Heart left ventricle (tissue), 16 donors: ENCODE measurements at regions not wholly inside any gene's neighbourhood (a gene's known extent, or its start where the extent isn't known, plus 50 kb on each side); places are given as distances from the start of the nearest gene placed in this dataset.

ENCODE experiments used
- ATAC-seq, 4 donors: fragments of 200-7000 bp; cut with Tn5 transposase; one replicate each; pipeline ENCODE4 v1.9.1; 2020 to 2022; ENCODE audit warnings: moderate library complexity in 4 of 4, mild to moderate bottlenecking in 3 of 4, moderate number of reproducible peaks in 1 of 4
- DNase-seq, 5 donors: peaks; one replicate each; pipeline ENCODE4 v3.0.0-alpha.2; 2020
- H3K27ac ChIP-seq, 12 donors: fragments of 200-600 bp; sonication (generic) in 4 of 12; one replicate each; pipeline versions ENCODE4 v1.5.0 to v1.8.0; 2016 to 2022; ENCODE audit warnings: mild to moderate bottlenecking in 2 of 12
- H3K27me3 ChIP-seq, 9 donors: fragments of 200-600 bp; sonication (generic) in 2 of 9; one replicate each; pipeline versions ENCODE4 v1.5.1 to v1.8.0; 2016 to 2022; ENCODE audit warnings: mild to moderate bottlenecking in 3 of 9
- H3K36me3 ChIP-seq, 9 donors: fragments of 200-600 bp; sonication (generic) in 2 of 9; one replicate each; pipeline versions ENCODE4 v1.5.0 to v1.8.0; 2018 to 2022; ENCODE audit warnings: mild to moderate bottlenecking in 2 of 9
- H3K4me1 ChIP-seq, 12 donors: fragments of 200-600 bp; sonication (generic) in 4 of 12; one replicate each; pipeline versions ENCODE4 v1.5.0 to v1.8.0; 2016 to 2022; ENCODE audit warnings: mild to moderate bottlenecking in 3 of 12
- H3K4me3 ChIP-seq, 12 donors: fragments of 200-600 bp; sonication (generic) in 4 of 12; one replicate each; pipeline versions ENCODE4 v1.5.0 to v1.8.0; 2017 to 2022; ENCODE audit warnings: mild to moderate bottlenecking in 9 of 12, moderate library complexity in 4 of 12
- H3K9me3 ChIP-seq, 12 donors: fragments of 200-600 bp; sonication (generic) in 4 of 12; one replicate each; pipeline versions ENCODE4 v1.5.0 to v1.8.0; 2016 to 2022; ENCODE audit warnings: mild to moderate bottlenecking in 1 of 12
- CTCF ChIP-seq, 12 donors: fragments of 200-600 bp; sonication (generic) in 4 of 12; IDR thresholded peaks; one replicate each; pipeline versions ENCODE4 v1.5.0 to v1.8.0; 2018 to 2022; ENCODE audit warnings: antibody characterized with exemption in 12 of 12, mild to moderate bottlenecking in 5 of 12
- POLR2A ChIP-seq, 2 donors: fragments of 450-650 bp; IDR thresholded peaks; one replicate each; pipeline ENCODE4 v1.6.1; 2017; ENCODE audit warnings: antibody characterized with exemption in 2 of 2, mild to moderate bottlenecking in 2 of 2, moderate library complexity in 2 of 2
- WGBS, 4 donors: extraction: QIAGEN DNeasy Blood & Tissue Kit in 2 of 4; methylation state at CpG; one replicate each; pipeline versions ENCODE4 v1.1.5 to v1.1.7; 2013 to 2018; 5-methylcytosine and 5-hydroxymethylcytosine counted together
- intact Hi-C, 10 donors: fragments of 100-400 bp; cut with DNase I; formaldehyde crosslinking; loops; one replicate each; pipeline versions ENCODE4 v1.11.1 to v1.14.2; 2022
- donor health status: ischemic (EF 13 %, LVEDD 7.1; RV severe dilation, severe dysfunction).
- donor health status: healthy with polysubstance abuse.
- donor health status: DM: no; HTN: yes; CAD: no.
- donor health status: DM: no; HTN: no; CAD: no.
- donor health status: ischemic (EF 25% LVEDD 6.9; RV normal size, moderate dysfunction).
- donor health status: ischemic (EF 25% LVEDD 5.7; RV mildly dilated, moderate dysfunction).
- donor health status: healthy.
- donor health status: DM: yes; HTN: yes; CAD: no.
- donor health status: ischemic (EF 35%, LVEDD 5.7; RV mildly dilated, moderate dysfunction).
- donor health status: nonischemic (EF 11% LVEDD 7.7; RV severe dilation, severe dysfunction).
- donor health status: DM: yes; HTN: yes; CAD: no.
- donor health status: PGD.
- donor health status: ischemic (EF 29% LVEDD 5.4; RV normal size, mild dysfunction).
- donor health status: nonischemic (EF 23%, LVEDD 6.1; RV moderate dilation, normal function).

GRCh38 chr10:6342096-6342685 lies 139.5 kb downstream of the PFKFB3 start:
- no peak for DNase-seq
- WGBS, 4 donors = 63 to 74% (median 70%) methylated on average over 10 of the region's 10 CpGs

DNA sequence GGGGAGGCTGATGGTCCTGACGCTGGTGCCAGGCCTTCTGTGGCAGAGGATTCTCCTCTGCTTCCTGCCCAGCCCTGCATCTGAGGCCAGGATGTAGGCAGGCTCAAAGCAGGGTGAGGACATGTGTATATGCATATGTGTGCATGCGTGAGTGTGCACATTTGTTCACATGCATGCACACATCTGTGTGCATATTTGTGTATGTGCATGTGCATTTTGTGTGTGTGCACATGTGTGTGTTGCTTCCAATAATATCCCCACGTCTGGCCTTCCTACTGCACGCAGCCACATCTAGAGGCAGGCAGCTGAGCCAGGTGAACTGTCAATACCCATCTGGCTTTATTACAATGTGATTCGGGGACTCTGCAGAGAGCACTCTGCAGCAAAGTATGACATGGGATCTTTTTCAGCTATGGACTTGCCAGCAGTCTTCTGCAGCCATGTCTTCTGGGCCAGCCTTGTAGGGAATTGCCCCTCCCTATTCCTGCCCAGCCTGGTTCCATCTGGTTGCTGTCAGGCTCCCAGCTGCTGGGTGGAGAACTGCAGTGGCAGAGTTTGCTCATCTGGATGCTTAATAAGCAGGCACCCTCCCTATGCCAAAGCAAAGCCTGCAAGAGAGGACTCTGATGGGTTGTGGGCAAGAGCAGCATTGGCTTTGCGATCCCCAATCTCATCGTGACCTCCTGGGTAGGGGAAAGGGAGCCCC lies 140.7 kb downstream of the PFKFB3 start:
- TF ChIP-seq POLR2A (IDR thresholded peaks at IDR 0.05) = no peak
- TF ChIP-seq CTCF (IDR thresholded peaks at IDR 0.05) = no peak
- intact Hi-C loops = no loop called here

More at GRCh38 chr10:6342096-6342685, 139.5 kb downstream of the PFKFB3 start:
- no peak overlapping the region for H3K27ac ChIP-seq
- no peak for TF ChIP-seq POLR2A (IDR thresholded peaks at IDR 0.05)
- TF ChIP-seq CTCF (IDR thresholded peaks at IDR 0.05) = no peak
- no peaks in the 10 kb centered on the region for H3K27me3 ChIP-seq
- H3K36me3 ChIP-seq = no peaks in the 10 kb centered on the region
- intact Hi-C loops = no loop called here
- no peak for ATAC-seq
- peaks cover 0 to 7% (median 0%) of the 10 kb centered on the region in 12 donors for H3K4me1 ChIP-seq
- H3K9me3 ChIP-seq = no peaks in the 10 kb centered on the region
- H3K4me3 ChIP-seq = no peak overlapping the region

GRCh38 chr10:6345404-6345803 lies 142.7 kb downstream of the PFKFB3 start:
- Histone ChIP-seq H3K36me3 (no peaks in the 10 kb centered on the region), H3K27me3 (no peaks in the 10 kb centered on the region), H3K4me1 (peaks cover 0 to 24% (median 0%) of the 10 kb centered on the region in 12 donors), H3K4me3 (no peak overlapping the region), H3K27ac (no peak overlapping the region), H3K9me3 (no peaks in the 10 kb centered on the region)
- no peak for TF ChIP-seq CTCF (IDR thresholded peaks at IDR 0.05)
- no peak for TF ChIP-seq POLR2A (IDR thresholded peaks at IDR 0.05)
- intact Hi-C loops = no loop called here
- WGBS, 4 donors = 87 to 94% (median 91%) methylated on average over 1 of the region's 1 CpG
- ATAC-seq (no peak), DNase-seq (no peak)

More for the DNA sequence above, 140.7 kb downstream of the PFKFB3 start:
- Histone ChIP-seq H3K27me3 (no peaks in the 10 kb centered on the region), H3K9me3 (no peaks in the 10 kb centered on the region), H3K4me3 (no peak overlapping the region), H3K36me3 (no peaks in the 10 kb centered on the region), H3K4me1 (peaks cover 0 to 20% (median 0%) of the 10 kb centered on the region in 12 donors), H3K27ac (no peak overlapping the region)
- WGBS, 4 donors = 87 to 100% (median 89%) methylated on average over 4 to 7 of the region's 7 CpGs
- DNase-seq (no peak), ATAC-seq (no peak)

GRCh38 chr10:6346631-6347030 lies 143.9 kb downstream of the PFKFB3 start:
- TF ChIP-seq POLR2A (IDR thresholded peaks at IDR 0.05) (no peak), CTCF (IDR thresholded peaks at IDR 0.05) (no peak)
- no peaks in the 10 kb centered on the region for H3K27me3 ChIP-seq
- H3K9me3 ChIP-seq = no peaks in the 10 kb centered on the region
- DNase-seq = no peak
- no peaks in the 10 kb centered on the region for H3K36me3 ChIP-seq
- intact Hi-C loops = no loop called here
- WGBS, 4 donors = 88 to 94% (median 90%) methylated on average over 2 of the region's 2 CpGs
- H3K4me1 ChIP-seq = peaks cover 0 to 24% (median 0%) of the 10 kb centered on the region in 12 donors
- ATAC-seq = no peak
- H3K27ac ChIP-seq = no peak overlapping the region
- H3K4me3 ChIP-seq = no peak overlapping the region
